NCI-H146 treated with DMSO at 0.1 percent for 48 hours (cell line): ENCODE measurements at regions not wholly inside any gene's neighbourhood (a gene's known extent, or its start where the extent isn't known, plus 50 kb on each side); places are given as distances from the start of the nearest gene placed in this dataset.

Source experiments
- DNase-seq: peaks from one replicate; lab custom pipeline; 2025; ENCODE audit not compliant: unreplicated experiment; lab: John Stamatoyannopoulos, UW

DNA sequence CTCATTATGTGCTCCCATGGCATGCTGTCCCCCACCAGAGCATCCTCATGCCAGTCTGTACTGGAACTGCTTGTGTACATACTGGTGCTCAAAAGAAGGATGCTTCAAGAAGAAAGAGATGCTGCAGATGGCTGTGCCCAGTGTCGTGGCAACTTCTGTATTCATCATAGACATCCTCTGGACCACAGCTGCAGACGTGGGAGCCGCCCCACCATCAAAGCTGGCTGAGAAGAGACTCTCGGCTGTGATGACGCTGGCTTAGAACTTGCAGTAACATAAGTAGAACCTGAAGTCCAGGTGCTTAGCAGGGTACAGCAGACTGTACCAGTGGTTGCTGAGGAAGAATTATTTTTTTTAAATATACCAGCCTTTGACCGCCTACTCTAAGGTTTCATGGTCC is 112.6 kb upstream of the ARHGAP5 start:
- no peak for DNase-seq

DNA sequence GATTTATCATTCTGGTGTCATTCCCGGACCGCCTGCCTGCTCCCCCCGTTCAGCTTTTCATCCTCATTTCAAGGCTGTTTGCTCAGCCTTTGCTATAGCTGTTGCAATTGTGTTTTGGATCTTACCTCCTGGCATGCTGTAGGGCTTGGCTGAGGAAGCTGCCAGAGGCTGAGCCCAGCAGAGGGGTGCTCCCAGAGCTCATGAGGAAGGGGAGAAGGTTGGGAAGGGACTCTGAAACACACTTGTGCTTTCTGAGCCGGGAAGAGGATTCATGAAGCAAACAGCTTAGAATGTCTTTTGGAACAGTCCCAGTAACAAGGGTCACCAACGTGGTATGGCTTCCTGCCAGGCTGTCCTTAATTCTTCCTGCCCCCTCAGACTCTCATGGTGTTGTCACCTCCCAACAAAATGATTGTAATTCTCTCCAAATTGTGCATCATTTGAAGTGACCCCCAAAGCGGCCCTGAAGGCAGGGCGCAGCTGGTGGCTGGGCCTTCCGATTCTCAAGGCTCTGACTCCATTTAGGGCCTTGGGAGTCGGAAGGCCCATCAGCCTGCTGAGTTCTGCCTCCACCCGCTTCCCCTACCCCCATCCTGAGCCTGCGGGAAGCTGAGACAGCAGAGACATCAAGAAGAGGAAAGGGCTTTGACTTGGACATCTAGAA is 111.9 kb upstream of the ARHGAP5 start:
- no peak for DNase-seq

DNA sequence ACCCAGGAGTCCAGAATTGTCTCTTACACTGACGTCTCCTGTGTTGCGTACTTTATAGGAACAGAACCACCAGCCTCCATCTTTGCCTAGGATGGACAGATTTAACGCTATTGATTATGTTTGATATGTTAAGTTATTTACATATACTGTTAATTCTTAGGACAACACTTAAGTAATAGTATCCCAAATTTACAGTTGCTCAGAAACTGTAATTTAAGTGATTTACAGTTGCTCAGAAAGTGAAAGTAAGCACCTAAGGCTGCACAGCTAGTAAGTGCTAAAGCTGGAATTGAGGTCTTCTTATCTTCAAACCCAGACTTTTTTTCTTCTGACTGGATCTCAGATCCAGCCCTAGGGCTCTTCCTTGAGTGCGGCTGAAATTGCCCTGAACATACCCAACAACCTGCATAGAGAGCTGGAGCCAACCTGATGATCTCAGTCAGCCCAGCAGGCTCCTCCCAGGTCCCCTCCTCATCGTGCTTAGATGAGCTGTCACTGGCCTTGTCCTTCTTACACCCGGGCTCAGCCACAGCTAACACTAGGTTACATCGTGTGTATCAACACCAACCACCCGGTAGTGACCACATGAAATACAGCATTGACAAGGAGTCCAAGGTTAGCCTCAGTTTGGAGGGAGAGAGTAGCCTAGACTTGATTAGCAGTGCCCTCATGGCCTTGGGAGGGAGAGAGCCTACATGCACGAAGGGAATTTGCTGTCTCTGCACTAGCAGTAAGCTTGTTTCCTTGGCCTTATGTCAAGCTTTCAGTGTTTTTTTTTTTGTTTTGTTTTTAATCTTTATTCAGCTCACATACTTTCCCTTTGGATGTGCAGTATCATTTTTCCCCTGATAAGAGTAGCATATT is 111.1 kb upstream of the ARHGAP5 start:
- no peak for DNase-seq

DNA sequence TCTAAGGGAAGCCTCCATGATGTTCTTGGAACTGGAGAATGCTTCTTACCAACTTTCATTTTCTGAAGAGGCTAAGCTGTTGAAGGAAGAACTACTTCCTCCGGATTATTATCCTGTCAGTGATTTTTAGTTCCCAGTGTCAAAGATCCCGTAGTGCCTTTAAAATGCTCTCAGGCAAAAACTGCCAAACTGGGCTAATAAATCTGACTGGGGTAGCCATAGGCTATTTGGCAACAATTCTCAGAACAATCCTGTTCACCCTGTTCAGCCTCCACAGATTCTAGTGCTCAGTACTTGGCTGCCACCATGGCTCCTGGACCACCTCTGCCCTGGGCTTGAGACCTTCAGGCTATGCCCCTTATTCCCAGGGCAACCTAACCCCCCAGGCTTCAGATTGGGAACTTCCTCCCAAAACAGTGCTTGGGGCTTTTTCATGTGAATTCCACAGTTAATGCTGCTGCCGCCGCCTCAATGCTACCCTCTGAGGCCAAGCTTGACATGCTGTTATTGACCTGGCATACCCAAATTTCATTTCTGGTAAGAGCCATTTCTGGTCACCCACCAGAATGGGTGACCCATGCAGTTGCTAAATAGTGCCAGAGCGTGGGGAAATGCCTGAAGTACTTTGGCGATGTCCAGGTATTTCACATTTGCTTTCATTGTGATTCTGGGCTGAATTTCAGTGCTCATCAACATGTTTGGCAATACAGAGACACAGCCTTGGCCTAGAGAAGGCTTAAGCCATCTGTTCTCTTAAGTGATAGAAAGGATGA is 110.0 kb upstream of the ARHGAP5 start:
- no peak for DNase-seq

DNA sequence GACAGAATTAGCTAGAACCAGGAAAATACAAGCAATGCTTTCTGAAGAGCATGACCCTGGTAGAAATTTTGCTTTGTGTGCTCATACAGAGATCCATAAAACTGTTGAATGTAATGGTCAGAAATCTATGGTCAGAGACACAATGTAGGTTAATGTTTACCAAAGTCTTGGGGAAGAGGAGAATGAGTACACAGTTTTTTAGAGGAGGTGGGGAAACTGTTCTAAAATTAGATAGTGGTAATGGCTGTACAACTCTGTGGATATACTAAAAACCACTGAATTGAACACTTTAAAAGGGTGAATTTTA is 109.5 kb upstream of the ARHGAP5 start:
- DNase-seq: no peak

DNA sequence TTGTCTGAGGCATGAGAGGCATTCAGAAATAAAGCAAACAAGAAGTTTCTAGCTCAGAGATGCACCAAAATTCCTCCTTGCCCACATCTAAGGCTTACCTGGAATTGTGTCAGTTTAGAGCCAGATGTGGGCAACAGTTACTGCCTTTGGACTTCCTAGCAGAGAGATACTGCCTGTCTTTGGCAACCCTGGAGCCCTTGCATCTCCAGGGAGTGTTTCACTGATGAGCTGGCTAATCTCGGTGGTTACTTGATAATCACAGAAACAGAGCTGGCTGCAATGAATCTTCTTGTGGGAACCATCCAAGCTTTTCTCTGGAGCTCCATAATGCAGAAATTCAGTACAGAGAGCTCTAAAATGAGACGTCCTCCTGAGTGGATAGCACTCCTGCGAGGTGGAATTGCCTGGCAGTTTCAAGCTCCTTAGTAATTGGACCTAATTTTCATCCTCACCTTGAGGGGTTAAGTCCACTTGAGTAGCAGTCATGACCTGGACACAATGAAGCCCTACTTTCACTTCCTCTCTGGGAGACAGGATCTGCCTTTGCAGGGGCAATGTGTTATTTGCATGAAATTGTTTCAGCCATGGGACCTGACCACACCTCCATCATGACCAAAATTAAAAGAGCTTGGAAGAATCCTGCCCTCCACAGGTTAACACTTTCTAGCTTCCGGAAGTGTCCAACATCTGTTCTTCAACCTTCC is 108.8 kb upstream of the ARHGAP5 start:
- DNase-seq: no peak

DNA sequence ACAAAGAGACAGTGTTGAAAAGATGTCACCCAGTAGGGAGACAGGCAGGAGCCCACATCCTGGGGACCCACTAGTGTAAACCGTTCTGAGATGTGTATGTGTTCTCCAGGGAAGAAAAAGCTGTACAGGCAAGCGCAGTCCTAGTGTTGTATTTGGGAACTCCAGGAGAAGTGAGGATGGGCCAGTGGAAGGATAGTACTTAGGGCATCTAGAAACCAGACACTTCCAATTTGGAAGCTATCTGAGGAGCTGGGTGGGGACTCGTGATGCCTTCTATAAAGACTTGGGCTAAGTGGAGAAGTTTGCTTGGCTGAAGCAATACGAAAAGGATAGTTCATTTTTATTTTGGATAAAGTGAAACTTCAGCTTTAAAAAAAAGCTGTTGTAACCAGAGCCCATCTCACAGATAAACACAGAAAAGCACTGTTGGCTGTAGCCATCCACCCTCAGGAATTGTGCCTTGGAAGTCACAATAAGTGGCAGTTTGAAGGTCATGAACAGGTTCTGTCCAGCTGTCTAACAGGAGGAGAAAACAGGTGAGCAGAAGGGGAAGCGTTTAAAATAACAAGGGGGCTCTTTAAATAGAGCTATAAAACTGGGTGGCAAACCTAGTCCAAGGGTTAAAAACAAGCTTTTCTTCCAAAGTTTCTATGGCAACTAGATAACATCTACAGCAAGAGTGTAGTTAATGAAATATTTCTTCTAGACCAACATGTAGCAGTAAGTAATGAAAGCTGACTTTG is 108.0 kb upstream of the ARHGAP5 start:
- no peak for DNase-seq

DNA sequence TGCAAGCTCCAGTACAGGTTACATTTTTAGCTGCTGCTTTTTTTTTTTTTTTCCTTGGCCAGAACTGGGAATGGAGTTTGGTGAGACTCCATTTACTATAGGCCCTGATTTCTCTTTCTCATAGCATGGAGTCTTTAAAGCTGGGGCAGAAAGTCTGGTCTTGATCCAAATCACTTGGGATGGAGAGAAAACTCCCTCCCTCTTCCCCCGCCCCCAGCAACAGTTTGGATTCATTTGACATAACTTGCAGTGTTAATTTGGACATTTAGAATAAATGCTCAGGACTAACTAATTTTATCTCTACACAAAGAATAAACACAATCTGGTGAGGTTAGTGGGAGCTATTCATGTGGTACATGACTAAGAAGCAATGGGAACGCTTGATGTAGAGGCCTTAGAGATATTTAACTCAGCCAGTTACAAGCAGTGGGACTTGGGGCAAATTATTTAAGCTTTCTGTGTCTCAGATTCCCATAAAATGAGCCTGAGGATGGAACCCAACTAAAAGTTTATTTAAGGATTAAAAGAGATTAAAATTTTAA is 107.3 kb upstream of the ARHGAP5 start:
- DNase-seq: no peak

DNA sequence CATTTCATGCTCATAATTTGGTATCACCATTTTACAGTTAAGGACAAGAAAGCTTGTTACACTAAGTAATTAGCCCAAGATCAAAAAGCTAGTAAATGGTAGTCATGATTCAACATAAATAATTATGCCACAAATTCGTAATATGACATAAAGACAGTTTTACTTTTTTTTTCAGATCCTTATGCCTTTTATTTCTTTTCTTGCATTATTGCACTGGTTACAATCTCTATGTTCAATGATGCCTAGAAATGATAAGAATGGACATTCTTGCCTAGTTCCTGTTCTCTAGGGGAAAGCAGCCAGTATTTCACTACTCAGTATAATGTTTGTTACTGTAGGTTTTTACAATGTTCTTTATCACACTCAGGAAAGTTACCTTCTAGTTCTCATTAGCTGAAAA is 106.4 kb upstream of the ARHGAP5 start:
- no peak for DNase-seq

DNA sequence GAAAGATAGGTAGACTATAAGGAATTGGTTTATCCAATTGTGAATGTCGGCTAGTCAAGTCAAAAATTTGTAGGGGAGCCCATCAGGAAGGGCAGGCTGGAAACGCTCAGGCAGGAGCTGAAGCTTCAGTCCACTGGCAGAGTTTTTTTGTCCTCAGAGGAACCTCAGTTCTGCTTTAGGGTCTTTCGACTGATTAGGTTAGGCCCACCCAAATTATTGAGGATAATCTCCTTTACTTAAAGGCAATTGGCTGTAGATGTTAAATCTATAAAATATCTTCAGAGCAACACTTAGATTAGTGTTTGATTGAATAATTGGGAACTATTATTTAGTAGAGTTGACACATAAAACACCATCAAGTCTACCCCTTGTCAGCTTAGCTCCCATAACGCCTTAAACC is 105.5 kb upstream of the ARHGAP5 start:
- no peak for DNase-seq

DNA sequence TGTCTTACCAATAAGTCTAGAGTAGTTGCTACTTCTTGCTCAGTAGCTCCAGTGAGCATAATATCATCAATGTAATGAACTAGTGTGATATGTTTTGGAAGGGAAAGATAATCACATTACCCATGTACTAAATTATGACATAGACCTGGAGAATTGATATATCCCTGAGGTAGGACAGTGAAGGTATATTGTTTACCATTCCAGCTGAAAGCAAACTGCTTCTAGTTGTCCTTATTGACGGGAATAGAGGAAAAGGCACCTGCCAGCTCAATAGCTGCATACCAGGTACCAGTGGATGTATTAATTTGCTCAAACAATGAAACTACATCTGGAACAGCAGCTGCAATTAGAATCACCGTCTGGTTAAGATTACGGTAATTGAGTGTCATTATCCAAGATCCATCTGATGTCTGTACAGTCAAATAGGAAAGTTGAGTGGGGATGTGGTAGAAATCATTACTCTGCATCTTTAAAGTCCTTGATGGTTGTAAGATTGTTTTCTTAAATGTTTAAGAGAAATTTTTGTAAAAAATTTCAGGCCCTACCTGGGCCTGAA is 100.0 kb upstream of the ARHGAP5 start:
- no peak for DNase-seq

DNA sequence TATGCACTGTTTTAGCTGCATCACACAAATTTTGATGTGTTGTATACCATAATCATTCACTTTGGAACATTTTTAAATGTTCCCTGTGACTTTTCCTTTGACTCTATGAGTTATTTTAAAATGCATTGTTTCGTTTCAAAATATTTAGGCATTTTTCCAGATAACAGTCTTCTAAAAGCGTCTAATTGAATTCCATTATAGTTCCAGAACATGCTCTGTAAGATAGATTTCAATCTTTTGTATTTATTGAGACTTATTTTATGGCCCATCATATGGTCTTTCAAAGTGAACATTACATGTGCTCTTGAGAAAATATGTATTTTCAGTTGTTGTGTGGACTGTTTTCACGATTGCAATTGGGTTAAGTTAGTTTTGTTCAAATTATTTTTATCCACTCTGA is 98.7 kb upstream of the ARHGAP5 start:
- DNase-seq: no peak

DNA sequence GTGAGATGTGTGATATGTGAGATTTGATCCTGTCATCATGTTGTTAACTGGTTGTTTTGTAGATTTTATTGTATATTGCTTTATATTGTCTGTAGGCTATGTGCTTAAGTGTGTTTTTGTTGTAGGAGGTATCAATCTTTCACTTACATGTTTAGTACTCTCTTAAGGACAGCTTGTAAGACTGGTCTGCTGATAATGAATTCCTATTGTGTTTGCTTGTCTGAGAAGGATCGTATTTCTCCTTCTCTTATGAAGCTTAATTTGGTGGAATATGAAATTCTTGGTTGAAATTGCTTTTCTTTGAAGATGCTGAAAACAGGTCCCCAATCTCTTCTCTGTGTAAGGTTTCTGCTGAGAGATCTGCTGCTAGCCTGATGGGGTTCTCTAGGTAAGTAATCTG is 94.5 kb upstream of the ARHGAP5 start:
- no peak for DNase-seq

DNA sequence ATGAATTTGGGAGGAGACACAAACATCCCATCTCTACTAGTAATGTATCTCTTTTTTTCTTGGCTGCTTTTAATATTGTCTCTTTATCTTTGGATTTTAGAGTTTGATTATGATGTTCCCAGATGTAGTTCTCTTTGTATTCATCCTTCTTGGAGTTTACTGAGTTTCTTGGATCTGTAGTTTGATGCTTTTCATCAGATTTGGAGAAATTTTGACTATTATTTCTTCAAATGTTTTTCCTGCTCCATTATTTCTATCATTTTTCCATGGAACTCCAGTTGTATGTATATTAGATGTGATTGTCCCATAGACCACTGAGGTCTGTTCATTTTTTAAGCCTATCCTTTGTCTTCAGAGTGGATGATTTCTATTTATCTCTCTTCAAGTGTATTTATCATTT is 90.7 kb upstream of the ARHGAP5 start:
- DNase-seq: no peak

DNA sequence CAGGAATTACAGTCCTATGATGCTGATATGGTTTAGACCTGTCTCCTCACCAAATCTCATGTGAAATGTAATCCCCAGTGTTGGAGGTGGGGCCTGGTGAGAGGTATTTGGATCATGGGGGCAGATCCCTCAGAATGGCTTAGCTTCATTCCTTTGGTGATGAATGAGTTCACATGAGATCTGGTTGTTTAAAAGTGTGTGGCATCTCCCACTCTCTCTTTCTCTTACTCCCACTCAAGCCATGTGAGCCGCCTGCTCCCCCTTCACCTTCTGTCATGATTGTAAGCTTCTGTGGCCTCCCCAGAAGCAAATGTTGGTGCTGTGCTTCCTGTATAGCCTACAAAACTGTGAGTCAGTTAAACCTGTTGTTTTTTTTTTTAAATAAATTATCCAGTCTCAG is 89.4 kb upstream of the ARHGAP5 start:
- no peak for DNase-seq

DNA sequence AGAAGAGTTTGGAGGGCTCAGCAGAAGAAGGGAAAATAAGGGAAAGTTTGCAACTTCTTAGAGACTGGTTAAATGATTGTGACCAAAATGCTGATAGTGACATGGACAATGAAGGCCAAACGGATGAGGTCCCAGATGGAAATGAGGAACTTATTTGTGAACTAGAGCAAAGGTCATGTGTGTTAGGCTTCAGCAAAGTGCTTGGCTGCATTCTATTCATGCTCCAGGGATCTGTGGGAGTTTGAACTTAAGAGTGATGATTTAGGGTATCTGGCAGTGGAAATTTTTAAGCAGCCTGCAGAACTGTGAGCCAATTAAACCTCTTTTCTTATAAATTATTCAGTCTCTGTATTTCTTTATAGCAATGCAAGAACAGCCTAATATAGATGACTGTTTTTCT is 88.9 kb upstream of the ARHGAP5 start:
- DNase-seq: no peak

DNA sequence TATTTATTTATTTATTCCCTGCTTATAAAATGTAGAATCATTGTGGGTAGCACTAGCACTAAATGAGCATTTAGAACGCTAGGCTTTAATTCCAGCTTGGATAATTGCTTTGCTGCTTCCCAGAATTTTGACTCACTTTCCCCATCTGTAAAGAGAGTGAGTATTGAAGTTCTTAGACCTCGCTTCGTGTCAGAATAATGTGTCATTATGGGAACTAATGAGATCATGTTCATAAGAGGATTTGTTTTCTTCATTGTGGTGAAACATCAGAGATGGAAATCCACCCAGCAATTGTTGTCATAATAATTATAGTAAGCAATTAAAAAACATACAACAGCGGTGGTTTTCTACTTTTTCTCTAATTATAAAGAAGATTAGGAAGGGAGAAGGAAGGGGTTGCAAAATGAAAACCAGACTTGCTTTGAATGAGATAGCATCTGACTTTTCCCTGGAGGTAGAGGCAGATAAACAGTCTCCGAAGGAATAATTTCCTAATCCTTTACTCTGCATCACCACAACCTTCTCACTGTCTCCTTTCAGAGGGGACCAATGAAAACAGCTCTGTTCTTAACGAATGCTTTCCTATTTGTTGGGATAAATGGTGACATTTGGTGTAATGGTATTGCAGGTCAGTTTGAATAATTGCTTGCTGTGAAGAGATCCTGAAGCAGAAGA is 86.8 kb upstream of the ARHGAP5 start:
- DNase-seq: no peak

DNA sequence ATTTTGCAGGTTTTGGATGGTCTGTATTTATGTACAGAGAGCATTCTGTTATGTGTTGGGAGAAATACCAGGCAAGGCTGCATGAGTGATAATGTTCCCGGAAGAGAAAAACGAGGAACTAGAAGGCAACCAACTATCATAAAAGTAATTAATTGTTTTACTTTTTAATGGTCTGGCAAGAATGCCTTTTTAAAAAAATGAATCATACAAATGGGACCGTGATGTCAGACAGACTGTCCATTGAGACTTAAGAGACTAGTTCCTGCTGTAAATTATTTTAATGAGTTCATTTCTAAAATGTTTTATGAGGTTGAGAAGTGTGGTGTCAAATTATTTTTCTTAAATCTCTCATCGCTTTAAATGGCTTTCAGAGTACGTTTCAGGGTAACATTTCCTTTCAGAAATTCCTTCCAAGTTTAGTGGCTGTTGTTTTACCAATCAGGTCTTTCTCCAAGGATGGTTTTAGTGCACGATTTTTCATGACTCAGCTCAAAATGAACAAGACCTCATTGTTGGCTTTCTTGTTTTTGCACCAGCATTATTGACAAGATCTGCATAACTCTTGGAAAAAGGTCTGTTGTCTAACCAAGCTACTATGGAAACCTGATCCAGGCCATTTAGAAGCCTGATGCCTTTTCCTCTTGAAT is 86.1 kb upstream of the ARHGAP5 start:
- no peak for DNase-seq

DNA sequence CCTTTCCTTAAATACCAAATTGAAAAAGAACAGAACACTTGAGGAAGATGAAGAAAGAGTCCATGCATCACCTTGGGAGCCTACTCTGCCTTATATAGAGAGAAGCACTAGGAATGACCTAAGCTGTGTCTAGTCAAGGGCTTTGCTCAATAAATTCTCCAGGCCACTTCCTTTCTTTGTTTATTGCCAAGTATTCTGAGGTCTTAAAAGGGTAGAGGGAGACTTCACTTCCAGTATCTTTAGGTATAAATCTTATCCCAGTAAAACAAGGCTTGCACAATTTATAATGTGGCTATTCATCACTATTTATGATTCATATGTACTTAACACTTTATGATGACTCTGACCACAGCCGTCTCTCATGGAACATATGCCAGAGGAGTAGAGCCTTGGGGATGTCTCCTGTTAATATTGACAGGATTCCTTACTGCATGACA is 85.1 kb upstream of the ARHGAP5 start:
- no peak for DNase-seq
